H1 (cell line): ENCODE measurements at regions not wholly inside any gene's neighbourhood (a gene's known extent, or its start where the extent isn't known, plus 50 kb on each side); places are given as distances from the start of the nearest gene placed in this dataset.

ENCODE experiments used
- CTCF ChIA-PET: fragments of 300-600 bp; sonication (Branson Sonifier 250); formaldehyde crosslinking; loops from one replicate; lab custom pipeline; 2021; ENCODE audit not compliant: partially characterized antibody; lab: Charles Lee
- POLR2A ChIA-PET: fragments of 300-600 bp; sonication (Branson Sonifier 250); formaldehyde crosslinking; loops from one replicate; lab custom pipeline; 2021; ENCODE audit warnings: inconsistent platforms; ENCODE audit not compliant: partially characterized antibody; lab: Charles Lee
- DNase-seq, 2 experiments: peaks; one replicate each; pipeline versions ENCODE4 v3.0.0 to v3.0.0-alpha.2; 2010 to 2022; ENCODE audit warnings: low spot score in 2 of 2, low read depth in 1 of 2, mixed read lengths in 1 of 2
- FAIRE-seq: peaks from 2 replicates; lab custom pipeline; 2011; peaks lifted over from hg19 to GRCh38; lab: Jason Lieb, UNC
- H2AFZ ChIP-seq: 2 replicates; pipeline ENCODE4 v1.8.1; 2012; ENCODE audit warnings: low read length, inconsistent platforms
- H2AK5ac ChIP-seq: 2 replicates; pipeline ENCODE4 v1.6.1; 2013; ENCODE audit warnings: low read depth, low read length
- H2BK120ac ChIP-seq: replicated peaks from 2 replicates; pipeline ENCODE3; 2013; ENCODE audit warnings: low read depth, low read length, inconsistent platforms
- H2BK12ac ChIP-seq: 2 replicates; pipeline ENCODE4 v1.6.1; 2013; ENCODE audit warnings: low read depth, low read length
- H2BK15ac ChIP-seq: 2 replicates; pipeline ENCODE4 v1.6.1; 2013; ENCODE audit warnings: low read length
- H2BK20ac ChIP-seq: 2 replicates; pipeline ENCODE4 v1.6.1; 2013; ENCODE audit warnings: low read length
- H2BK5ac ChIP-seq: 2 replicates; pipeline ENCODE4 v1.6.1; 2013; ENCODE audit warnings: low read depth, low read length
- H3K14ac ChIP-seq: 2 replicates; pipeline ENCODE4 v1.6.1; 2013; ENCODE audit warnings: inconsistent platforms; ENCODE audit not compliant: insufficient read length
- H3K18ac ChIP-seq: 2 replicates; pipeline ENCODE4 v1.6.1; 2013; ENCODE audit warnings: low read length; ENCODE audit errors: extremely low read depth
- H3K23ac ChIP-seq: 2 replicates; pipeline ENCODE4 v1.6.1; 2013; ENCODE audit warnings: inconsistent platforms; ENCODE audit not compliant: insufficient read length
- H3K23me2 ChIP-seq: 2 replicates; pipeline ENCODE4 v1.6.1; 2013; ENCODE audit warnings: low read depth, low read length
- H3K27ac ChIP-seq: 2 replicates; pipeline ENCODE4 v1.6.1; 2011; ENCODE audit warnings: low read depth, low read length, inconsistent platforms
- H3K27me3 ChIP-seq, 4 experiments: replicated peaks in 1 of 4; 1 replicate in 1 of 4; 2 replicates in 3 of 4; pipeline versions ENCODE4 v1.6.1 to v1.8.1; 2011 to 2013; ENCODE audit warnings: low read length in 3 of 4, mild to moderate bottlenecking in 3 of 4, inconsistent platforms in 2 of 4, mixed read lengths in 2 of 4, moderate library complexity in 1 of 4; ENCODE audit not compliant: control insufficient read depth in 3 of 4, insufficient read depth in 3 of 4; ENCODE audit errors: extremely low read depth in 1 of 4
- H3K36me3 ChIP-seq, 4 experiments: 2 replicates each; pipeline versions ENCODE4 v1.6.1 to v1.8.1; 2011 to 2013; ENCODE audit warnings: mild to moderate bottlenecking in 4 of 4, low read length in 3 of 4, moderate library complexity in 2 of 4, control low read depth in 1 of 4, inconsistent platforms in 1 of 4; ENCODE audit not compliant: insufficient read depth in 4 of 4, control insufficient read depth in 2 of 4
- H3K4ac ChIP-seq: replicated peaks from 2 replicates; pipeline ENCODE3; 2013; ENCODE audit warnings: low read length, low read depth, mixed read lengths, inconsistent platforms; ENCODE audit not compliant: insufficient read length
- H3K4me1 ChIP-seq, 4 experiments: replicated peaks in 1 of 4; 1 replicate in 1 of 4; 2 replicates in 3 of 4; pipeline versions ENCODE4 v1.6.1 to v1.8.1; 2011 to 2013; ENCODE audit warnings: low read length in 3 of 4, inconsistent platforms in 2 of 4, mixed read lengths in 1 of 4; ENCODE audit not compliant: insufficient read depth in 4 of 4, control insufficient read depth in 3 of 4
- H3K4me2 ChIP-seq, 2 experiments: 2 replicates each; pipeline versions ENCODE4 v1.6.1 to v1.8.1; 2011 to 2013; ENCODE audit warnings: low read depth in 2 of 2, low read length in 2 of 2, control low read depth in 1 of 2, inconsistent platforms in 1 of 2, mild to moderate bottlenecking in 1 of 2; ENCODE audit not compliant: insufficient read depth in 1 of 2
- H3K4me3 ChIP-seq, 4 experiments: fragments of 200-600, 300-600 bp in 1 of 4; sonication (generic), shearing (Covaris generic), sonication (Bioruptor Twin) in 1 of 4; 2 replicates each; pipeline versions ENCODE4 v1.5.1 to v1.8.1; 2011 to 2016; ENCODE audit warnings: low read length in 4 of 4, low read depth in 3 of 4, control low read depth in 2 of 4, inconsistent platforms in 2 of 4, mild to moderate bottlenecking in 2 of 4, mixed read lengths in 1 of 4, moderate library complexity in 1 of 4; ENCODE audit not compliant: insufficient read depth in 2 of 4; ENCODE audit errors: extremely low read depth in 1 of 4
- H3K56ac ChIP-seq: replicated peaks from 2 replicates; pipeline ENCODE3; 2013; ENCODE audit warnings: low read depth, mild to moderate bottlenecking, mixed read lengths, low read length, inconsistent platforms; ENCODE audit not compliant: insufficient read length
- H3K79me1 ChIP-seq: 2 replicates; pipeline ENCODE4 v1.6.1; 2013; ENCODE audit warnings: low read depth, low read length, control low read depth
- H3K79me2 ChIP-seq, 2 experiments: 2 replicates each; pipeline versions ENCODE4 v1.6.1 to v1.8.1; 2012 to 2013; ENCODE audit warnings: low read length in 2 of 2, mild to moderate bottlenecking in 2 of 2, inconsistent platforms in 1 of 2; ENCODE audit not compliant: insufficient read depth in 2 of 2, control insufficient read depth in 1 of 2
- H3K9ac ChIP-seq, 4 experiments: replicated peaks in 1 of 4; 1 replicate in 1 of 4; 2 replicates in 3 of 4; pipeline versions ENCODE4 v1.6.1 to v1.8.1; 2011 to 2013; ENCODE audit warnings: low read depth in 3 of 4, low read length in 3 of 4, control low read depth in 2 of 4, mild to moderate bottlenecking in 2 of 4, moderate library complexity in 2 of 4, inconsistent platforms in 1 of 4; ENCODE audit errors: extremely low read depth in 1 of 4
- H3K9me3 ChIP-seq, 2 experiments: 2 replicates each; pipeline versions ENCODE4 v1.6.1 to v1.8.1; 2012 to 2013; ENCODE audit warnings: mild to moderate bottlenecking in 2 of 2, moderate library complexity in 2 of 2, control low read depth in 1 of 2, inconsistent platforms in 1 of 2, low read depth in 1 of 2, low read length in 1 of 2, mixed read lengths in 1 of 2; ENCODE audit not compliant: insufficient read depth in 2 of 2
- H4K20me1 ChIP-seq, 2 experiments: replicated peaks in 1 of 2; 2 replicates each; pipeline versions ENCODE3 to v1.8.1; 2011 to 2013; ENCODE audit warnings: inconsistent platforms in 2 of 2, low read length in 2 of 2, mild to moderate bottlenecking in 1 of 2; ENCODE audit not compliant: insufficient read depth in 2 of 2, control insufficient read depth in 1 of 2
- H4K5ac ChIP-seq: 2 replicates; pipeline ENCODE4 v1.6.1; 2013; ENCODE audit warnings: low read length, low read depth, mixed read lengths, inconsistent platforms; ENCODE audit not compliant: insufficient read length
- H4K8ac ChIP-seq: 2 replicates; pipeline ENCODE4 v1.8.0; 2013; ENCODE audit warnings: mild to moderate bottlenecking, moderate library complexity, low read length, inconsistent platforms; ENCODE audit not compliant: insufficient read depth; ENCODE audit errors: extremely low read depth
- H4K91ac ChIP-seq: replicated peaks from 2 replicates; pipeline ENCODE3; 2013; ENCODE audit warnings: low read length, mixed read lengths, inconsistent platforms; ENCODE audit not compliant: insufficient read length
- CHD7 ChIP-seq: fragments of 300-600 bp; sonication (generic); IDR thresholded peaks from 2 replicates; pipeline ENCODE4 v1.7.1; 2012; ENCODE audit warnings: low read length, moderate library complexity, mild to moderate bottlenecking, inconsistent platforms; ENCODE audit not compliant: insufficient replicate concordance
- WGBS, 2 experiments: shearing (Covaris generic) in 1 of 2; methylation state at CpG; one replicate each; pipeline versions ENCODE4 v1.1.6 to v1.1.7; 2013 to 2015; ENCODE audit warnings: low lambda C conversion rate in 2 of 2, mixed read lengths in 2 of 2, inconsistent platforms in 1 of 2, low coverage in 1 of 2, missing lambda C conversion rate in 1 of 2; ENCODE audit not compliant: insufficient replicate concordance in 2 of 2, insufficient coverage in 1 of 2, insufficient read length in 1 of 2; ENCODE audit errors: extremely low coverage in 1 of 2, missing lambda C conversion rate in 1 of 2; 5-methylcytosine and 5-hydroxymethylcytosine counted together

GRCh38 chr7:50835156-50835555, 52.5 kb upstream of the GRB10 start:
- Histone ChIP-seq H4K5ac (no peak overlapping the region), H3K4me2 (no peak overlapping the region), H3K4me3 (no peak overlapping the region), H2BK12ac (no peak overlapping the region), H2AK5ac (no peak overlapping the region), H4K20me1 (no peaks in the 10 kb centered on the region), H3K56ac (no peak overlapping the region), H4K91ac (no peak overlapping the region), H2AFZ (no peak overlapping the region), H3K14ac (no peak overlapping the region), H3K18ac (no peak overlapping the region), H3K9me3 (no peaks in the 10 kb centered on the region), H2BK120ac (no peak overlapping the region), H3K36me3 (no peaks in the 10 kb centered on the region), H3K9ac (no peak overlapping the region), H3K27me3 (no peaks in the 10 kb centered on the region), H3K79me1 (no peaks in the 10 kb centered on the region), H3K79me2 (no peaks in the 10 kb centered on the region), H4K8ac (no peak overlapping the region), H3K27ac (no peak overlapping the region), H3K4ac (no peak overlapping the region), H3K23me2 (no peaks in the 10 kb centered on the region), H2BK15ac (no peak overlapping the region), H2BK5ac (no peak overlapping the region), H3K23ac (no peak overlapping the region), H3K4me1 (no peaks in the 10 kb centered on the region), H2BK20ac (no peak overlapping the region)
- DNase-seq (no peak), FAIRE-seq (no peak)
- ChIA-PET POLR2A (no interaction called here), CTCF (interaction anchor here (0.6 kb wide), 2 partner anchors 204 to 590 kb away, joined by 4 read pairs; no protein-coding TSS in a partner anchor)
- WGBS, 2 experiments, result 83% methylated on average over 2 of the region's 2 CpGs; no CpG with 5 or more reads in 1 of the 2 experiments
- no peak for TF ChIP-seq CHD7
